ENCODE measurements at regions not wholly inside any gene's neighbourhood (a gene's known extent, or its start where the extent isn't known, plus 50 kb on each side); places are given as distances from the start of the nearest gene placed in this dataset.
A peak's percentile ranks its signal among the peaks of the same experiment; 100 is the strongest.

DNA sequence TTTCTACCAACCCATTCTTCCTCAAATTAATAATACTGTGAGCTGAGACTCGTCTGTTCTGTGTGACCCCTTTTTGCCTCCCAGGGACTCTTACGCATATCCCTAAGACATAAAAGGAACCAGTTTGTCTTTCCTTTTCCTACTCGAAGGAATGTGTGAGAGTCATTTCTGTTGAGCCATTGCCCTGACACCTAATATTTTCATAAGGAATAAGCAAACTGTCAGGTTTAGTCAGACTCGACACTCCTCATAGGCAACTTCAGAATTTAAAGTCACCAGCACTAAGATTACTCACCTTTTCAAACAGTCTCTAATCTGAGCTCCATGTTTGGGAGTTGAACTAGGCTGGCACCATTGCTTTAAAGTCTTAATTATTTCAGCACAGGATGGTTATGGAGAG, 305.5 kb downstream of the IKZF2 start:
- BruUV-seq (replicated peaks) = no TSS peak
- Histone ChIP-seq H3K27me3 (replicated peaks; ENCODE audit: insufficient read depth, low read depth, low read length, poor library complexity) (no peaks in the 10 kb centered on the region), H3K36me3 (ENCODE audit: insufficient read depth, low read length, poor library complexity, severe bottlenecking) (no peaks in the 10 kb centered on the region), H3K4me3 (ENCODE audit: low read depth, low read length, poor library complexity, severe bottlenecking) (no peak overlapping the region), H3K27ac (ENCODE audit: low read depth, low read length, poor library complexity, severe bottlenecking) (no peak overlapping the region), H3K9me3 (ENCODE audit: low read depth, low read length, poor library complexity, severe bottlenecking) (no peaks in the 10 kb centered on the region), H3K4me1 (ENCODE audit: insufficient read depth, low read length, poor library complexity, severe bottlenecking) (peaks cover 24% of the 10 kb centered on the region)
- DNase-seq (ENCODE audit: low spot score) = no peak
- CTCF ChIA-PET = no interaction called here
- TF ChIP-seq, protein P1, sequence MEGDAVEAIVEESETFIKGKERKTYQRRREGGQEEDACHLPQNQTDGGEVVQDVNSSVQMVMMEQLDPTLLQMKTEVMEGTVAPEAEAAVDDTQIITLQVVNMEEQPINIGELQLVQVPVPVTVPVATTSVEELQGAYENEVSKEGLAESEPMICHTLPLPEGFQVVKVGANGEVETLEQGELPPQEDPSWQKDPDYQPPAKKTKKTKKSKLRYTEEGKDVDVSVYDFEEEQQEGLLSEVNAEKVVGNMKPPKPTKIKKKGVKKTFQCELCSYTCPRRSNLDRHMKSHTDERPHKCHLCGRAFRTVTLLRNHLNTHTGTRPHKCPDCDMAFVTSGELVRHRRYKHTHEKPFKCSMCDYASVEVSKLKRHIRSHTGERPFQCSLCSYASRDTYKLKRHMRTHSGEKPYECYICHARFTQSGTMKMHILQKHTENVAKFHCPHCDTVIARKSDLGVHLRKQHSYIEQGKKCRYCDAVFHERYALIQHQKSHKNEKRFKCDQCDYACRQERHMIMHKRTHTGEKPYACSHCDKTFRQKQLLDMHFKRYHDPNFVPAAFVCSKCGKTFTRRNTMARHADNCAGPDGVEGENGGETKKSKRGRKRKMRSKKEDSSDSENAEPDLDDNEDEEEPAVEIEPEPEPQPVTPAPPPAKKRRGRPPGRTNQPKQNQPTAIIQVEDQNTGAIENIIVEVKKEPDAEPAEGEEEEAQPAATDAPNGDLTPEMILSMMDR (conservative IDR thresholded peaks at IDR 0.05; ENCODE audit: low read depth, low read length) = no peak
- TF ChIP-seq EZH2 (IDR thresholded peaks at IDR 0.05; ENCODE audit: borderline replicate concordance, low read depth, low read length, poor library complexity, severe bottlenecking) = no peak
- POLR2A ChIA-PET (ENCODE audit: low non-redundant PET) = no interaction called here
- intact Hi-C loops (cut with micrococcal nuclease; ENCODE audit: unreplicated experiment) = no loop called here

DNA sequence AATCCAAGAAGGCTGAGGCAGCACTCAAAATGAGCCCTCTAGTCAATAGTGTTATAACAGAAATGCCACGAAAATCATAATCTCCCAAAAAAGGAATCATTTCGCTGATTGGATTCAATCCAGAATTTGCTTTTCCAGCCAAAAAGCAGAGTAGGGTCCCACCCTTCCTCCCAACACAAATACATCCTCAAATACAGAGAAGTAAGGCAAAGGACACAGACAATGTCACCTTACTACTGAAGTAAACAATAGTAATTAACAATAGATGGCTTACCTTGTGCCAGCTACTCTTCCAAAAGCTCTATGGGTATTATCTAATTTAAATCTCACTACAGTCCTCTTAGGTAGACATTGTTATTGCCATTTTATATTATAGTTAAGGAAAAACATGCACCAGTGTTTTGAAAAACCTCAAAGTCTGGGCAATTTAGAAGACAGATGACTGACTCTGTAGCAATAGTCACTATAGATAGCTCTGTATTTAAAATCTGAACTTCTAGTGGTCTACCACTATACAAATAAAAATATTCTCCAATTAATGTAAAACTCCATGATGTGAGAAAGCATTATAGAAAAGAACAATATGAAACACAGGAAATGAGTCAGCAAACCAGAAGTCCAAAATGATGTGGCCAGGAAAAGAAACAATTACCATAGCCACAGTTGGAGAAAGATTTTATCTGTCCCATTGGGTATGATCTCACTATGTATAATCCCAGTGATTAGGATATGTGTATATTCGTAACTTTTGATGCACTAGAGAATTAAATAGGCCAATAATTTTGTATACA, 305.0 kb upstream of the ERBB4 start:
- Histone ChIP-seq H3K27me3 (replicated peaks; ENCODE audit: insufficient read depth, low read depth, low read length, poor library complexity) (no peaks in the 10 kb centered on the region), H3K36me3 (ENCODE audit: insufficient read depth, low read length, poor library complexity, severe bottlenecking) (no peaks in the 10 kb centered on the region), H3K27ac (ENCODE audit: low read depth, low read length, poor library complexity, severe bottlenecking) (peak overlapping the region; percentile 77), H3K4me3 (ENCODE audit: low read depth, low read length, poor library complexity, severe bottlenecking) (no peak overlapping the region), H3K4me1 (ENCODE audit: insufficient read depth, low read length, poor library complexity, severe bottlenecking) (peaks cover 24% of the 10 kb centered on the region), H3K9me3 (ENCODE audit: low read depth, low read length, poor library complexity, severe bottlenecking) (no peaks in the 10 kb centered on the region)
- CTCF ChIA-PET = interaction anchor here (0.8 kb wide), 1 partner anchor 49 kb away, joined by 4 read pairs; no protein-coding TSS in a partner anchor
- TSS peak; percentile 80 for BruUV-seq (replicated peaks)
- TF ChIP-seq EZH2 (IDR thresholded peaks at IDR 0.05; ENCODE audit: borderline replicate concordance, low read depth, low read length, poor library complexity, severe bottlenecking) = no peak
- TF ChIP-seq, protein P1 (conservative IDR thresholded peaks at IDR 0.05; ENCODE audit: low read depth, low read length) = no peak
- POLR2A ChIA-PET (ENCODE audit: low non-redundant PET) = no interaction called here
- intact Hi-C loops (cut with micrococcal nuclease; ENCODE audit: unreplicated experiment) = loop anchor here (2.0 to 5.0 kb wide), 2 partner anchors 59 to 66 kb away; no protein-coding TSS in a partner anchor
- DNase-seq (ENCODE audit: low spot score) = peak; percentile 94

DNA sequence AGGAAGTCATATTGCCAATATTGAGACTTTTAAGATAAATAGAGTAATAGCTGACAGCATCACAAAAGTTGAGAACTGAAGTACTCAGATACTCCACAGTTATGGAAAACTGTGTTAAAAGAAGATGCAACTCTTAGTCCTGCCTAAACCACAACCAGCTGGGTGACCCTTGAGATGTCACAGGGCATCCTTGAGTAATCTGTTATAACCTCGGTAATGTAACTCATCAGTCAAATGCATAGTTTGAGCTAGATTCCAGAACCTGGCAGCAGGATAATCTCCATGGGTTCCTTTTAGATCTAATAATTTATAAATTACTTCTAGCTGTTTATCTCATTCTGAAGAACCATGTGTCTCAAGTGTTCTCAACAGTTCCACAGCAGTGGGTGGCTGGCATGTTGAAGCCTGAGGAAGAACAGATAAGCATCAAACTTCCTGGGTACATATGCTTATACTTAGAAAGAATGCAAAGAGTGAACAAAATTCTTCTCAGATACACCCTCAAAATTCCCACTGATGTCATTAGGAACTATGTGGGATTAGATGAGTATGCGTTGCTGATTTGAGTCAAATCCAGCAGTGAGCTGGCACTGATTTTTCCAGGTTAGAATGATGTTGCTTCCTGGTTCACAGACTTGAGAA, 304.1 kb upstream of the ERBB4 start:
- TF ChIP-seq, protein P1 (conservative IDR thresholded peaks at IDR 0.05; ENCODE audit: low read depth, low read length) = no peak
- TF ChIP-seq EZH2 (IDR thresholded peaks at IDR 0.05; ENCODE audit: borderline replicate concordance, low read depth, low read length, poor library complexity, severe bottlenecking) = no peak
- POLR2A ChIA-PET (ENCODE audit: low non-redundant PET) = no interaction called here
- H3K4me1 ChIP-seq (ENCODE audit: insufficient read depth, low read length, poor library complexity, severe bottlenecking) = peaks cover 24% of the 10 kb centered on the region
- no peaks in the 10 kb centered on the region for H3K36me3 ChIP-seq (ENCODE audit: insufficient read depth, low read length, poor library complexity, severe bottlenecking)
- H3K4me3 ChIP-seq (ENCODE audit: low read depth, low read length, poor library complexity, severe bottlenecking) = no peak overlapping the region
- intact Hi-C loops (cut with micrococcal nuclease; ENCODE audit: unreplicated experiment) = loop anchor here (2.0 to 5.0 kb wide), 2 partner anchors 60 to 65 kb away; no protein-coding TSS in a partner anchor
- BruUV-seq (replicated peaks) = no TSS peak
- DNase-seq (ENCODE audit: low spot score) = peak; percentile 76
- no peaks in the 10 kb centered on the region for H3K9me3 ChIP-seq (ENCODE audit: low read depth, low read length, poor library complexity, severe bottlenecking)
- CTCF ChIA-PET = interaction anchor here (0.8 kb wide), 1 partner anchor 50 kb away, joined by 4 read pairs; no protein-coding TSS in a partner anchor
- H3K27ac ChIP-seq (ENCODE audit: low read depth, low read length, poor library complexity, severe bottlenecking) = peak overlapping the region; percentile 77
- H3K27me3 ChIP-seq (replicated peaks; ENCODE audit: insufficient read depth, low read depth, low read length, poor library complexity) = no peaks in the 10 kb centered on the region

Data from A673 (cell line).